Cardiac fibroblast (primary cell): ENCODE measurements at regions not wholly inside any gene's neighbourhood (a gene's known extent, or its start where the extent isn't known, plus 50 kb on each side); places are given as distances from the start of the nearest gene placed in this dataset.
A peak's percentile ranks its signal among the peaks of the same experiment; 100 is the strongest.
"Not testable (repeated sequence)": the region's sequence is repeated elsewhere in the genome, so short reads cannot be mapped to it uniquely, and the experiment has no call there.

ENCODE experiments used
- DNase-seq, 2 donors: peaks; one replicate each; pipeline versions ENCODE4 v3.0.0 to v3.0.0-alpha.2; 2010; ENCODE audit warnings: low read depth in 2 of 2
- H3K4me3 ChIP-seq, 2 donors: replicated peaks in 1 of 2; 1 replicate in 1 of 2; 2 replicates in 1 of 2; pipeline ENCODE4 v1.5.1; 2011; ENCODE audit warnings: low read depth in 2 of 2, low read length in 2 of 2, mild to moderate bottlenecking in 2 of 2, moderate library complexity in 1 of 2
- CTCF ChIP-seq: IDR thresholded peaks from one replicate; pipeline ENCODE4 v1.5.1; 2011; ENCODE audit warnings: low read depth, mild to moderate bottlenecking, low read length, inconsistent platforms

GRCh38 chr11:130979386-130979972, 63.2 kb upstream of the SNX19 start:
- no peak overlapping the region for H3K4me3 ChIP-seq
- TF ChIP-seq CTCF: peak; percentile 67

DNA sequence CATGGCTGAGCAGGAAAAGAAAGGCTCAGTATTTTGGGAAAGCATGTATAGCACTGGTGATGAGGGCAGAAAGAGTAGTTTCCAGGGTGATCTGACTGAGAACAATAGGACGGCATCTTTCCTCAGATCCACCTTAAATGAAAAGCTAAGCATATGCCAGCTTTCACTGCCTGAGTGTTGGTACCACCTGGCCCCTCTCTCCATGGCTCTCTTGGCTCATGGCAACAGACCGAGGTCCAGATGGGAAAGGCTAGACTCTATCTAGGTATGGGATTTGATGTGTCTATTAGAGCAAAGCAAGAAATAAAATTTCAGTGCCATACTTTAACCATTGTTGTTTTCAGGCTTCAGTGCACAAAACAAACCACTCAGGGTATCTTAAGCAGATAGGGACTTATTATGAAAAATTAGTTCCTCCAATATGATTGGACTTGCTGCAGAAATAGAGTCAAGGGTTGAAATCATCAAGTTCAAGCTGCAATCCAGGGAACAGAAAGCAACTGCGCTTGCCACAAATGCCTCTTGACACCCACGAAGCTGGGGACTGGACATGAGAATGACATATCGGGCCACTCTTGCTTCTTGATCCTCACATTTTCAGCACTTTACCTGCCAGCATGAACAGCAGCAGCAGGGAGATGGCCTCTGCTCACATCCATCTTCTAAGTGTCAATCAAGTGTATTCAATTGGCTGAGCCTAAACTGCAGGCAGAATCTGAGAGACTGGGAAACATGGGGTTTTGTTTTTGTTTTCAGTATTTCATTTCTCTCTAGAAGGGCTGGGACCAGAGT, 64.0 kb upstream of the SNX19 start:
- no peak overlapping the region for H3K4me3 ChIP-seq

More at GRCh38 chr11:130979386-130979972, 63.2 kb upstream of the SNX19 start:
- DNase-seq: peak; percentile 61 to 62

DNA sequence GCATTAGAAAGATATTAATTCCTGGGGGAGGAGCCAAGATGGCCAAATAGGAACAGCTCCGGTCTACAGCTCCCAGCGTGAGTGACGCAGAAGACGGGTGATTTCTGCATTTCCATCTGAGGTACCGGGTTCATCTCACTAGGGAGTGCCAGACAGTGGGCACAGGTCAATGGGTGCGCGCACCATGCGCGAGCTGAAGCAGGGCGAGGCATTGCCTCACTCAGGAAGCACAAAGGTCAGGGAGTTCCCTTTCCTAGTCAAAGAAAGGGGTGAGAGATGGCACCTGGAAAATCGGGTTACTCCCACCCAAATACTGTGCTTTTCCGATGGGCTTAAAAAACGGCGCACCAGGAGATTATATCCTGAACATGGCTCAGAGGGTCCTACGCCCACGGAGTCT, 68.0 kb upstream of the SNX19 start:
- DNase-seq, H3K4me3 ChIP-seq: not testable (repeated sequence)

More for the DNA sequence above, 64.0 kb upstream of the SNX19 start:
- TF ChIP-seq CTCF: no peak
- no peak for DNase-seq

- TF ChIP-seq CTCF: no peak
- no peak for DNase-seq
- no peak overlapping the region for H3K4me3 ChIP-seq
Observed at GRCh38 chr11:130992788-130993187, 76.5 kb upstream of the SNX19 start.

DNA sequence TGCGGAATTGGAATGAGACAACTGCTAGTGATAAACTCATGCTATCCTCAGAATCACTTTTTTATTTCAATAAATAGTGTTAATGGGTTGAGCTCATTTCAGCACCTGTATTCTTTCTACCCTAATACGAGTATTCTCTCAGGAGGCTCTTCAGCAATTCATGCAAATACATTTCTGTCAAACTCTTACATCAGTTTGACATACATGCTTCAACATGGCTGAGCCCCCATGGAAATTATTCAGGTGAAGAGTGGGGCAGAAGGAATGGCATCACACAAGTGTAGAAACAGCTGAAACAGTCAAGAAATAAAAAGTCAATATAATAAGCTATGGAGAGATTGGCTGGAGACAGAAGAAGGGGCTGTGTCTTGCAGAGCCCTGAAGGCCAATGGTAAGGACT, 77.8 kb upstream of the SNX19 start:
- TF ChIP-seq CTCF: no peak
- DNase-seq: no peak
- H3K4me3 ChIP-seq: no peak overlapping the region

DNA sequence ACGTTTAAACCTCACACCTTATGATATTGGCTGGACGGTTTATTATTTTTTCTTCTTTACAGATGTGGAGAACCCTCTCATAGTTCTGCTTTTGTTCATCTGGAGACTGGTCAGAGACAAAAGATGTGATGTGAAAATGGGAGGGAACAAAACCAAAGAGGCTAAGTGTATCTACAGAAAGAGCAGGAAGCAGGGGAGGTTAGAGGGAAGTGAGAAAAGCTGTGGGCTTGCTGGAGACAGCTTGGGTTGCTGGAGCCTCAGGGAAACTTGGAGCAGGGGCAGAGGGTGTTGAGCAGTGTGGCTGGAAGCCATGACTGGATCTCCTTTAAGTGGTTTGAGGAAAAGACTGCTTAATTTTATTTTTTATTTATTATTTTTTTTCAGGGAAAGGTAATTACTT, 79.0 kb upstream of the SNX19 start:
- TF ChIP-seq CTCF: no peak

GRCh38 chr11:130997278-130997677, 81.0 kb upstream of the SNX19 start:
- TF ChIP-seq CTCF: no peak
- DNase-seq: no peak

More for the DNA sequence above, 79.0 kb upstream of the SNX19 start:
- DNase-seq: no peak
- H3K4me3 ChIP-seq: no peak overlapping the region

More at GRCh38 chr11:130997278-130997677, 81.0 kb upstream of the SNX19 start:
- no peak overlapping the region for H3K4me3 ChIP-seq
